ENCODE measurements at regions not wholly inside any gene's neighbourhood (a gene's known extent, or its start where the extent isn't known, plus 50 kb on each side); places are given as distances from the start of the nearest gene placed in this dataset.

- H3K4me1 ChIP-seq (ENCODE audit: control insufficient read depth, insufficient read depth, low read length), result no peaks in the 10 kb centered on the region
- no peak for ATAC-seq
- CTCF ChIA-PET, result no interaction called here
- no peak overlapping the region for H3K4me3 ChIP-seq (ENCODE audit: low read depth in 2 of 2, low read length in 2 of 2)
- no peaks in the 10 kb centered on the region for H3K36me3 ChIP-seq (ENCODE audit: control insufficient read depth, insufficient read depth, low read length)
- POLR2A ChIA-PET, result no interaction called here
- TF ChIP-seq SIN3A (IDR thresholded peaks at IDR 0.05; ENCODE audit: borderline replicate concordance, insufficient read depth, low read depth, low read length) (no peak), REST (IDR thresholded peaks at IDR 0.05; ENCODE audit: insufficient read depth in 1 of 2, low read depth in 2 of 2, low read length in 1 of 2) (no peak), POLR2AphosphoS5 (IDR thresholded peaks at IDR 0.05; ENCODE audit: low read depth, low read length) (no peak), TCF7L2 (IDR thresholded peaks at IDR 0.05; ENCODE audit: low read depth, low read length) (no peak), CTCF (IDR thresholded peaks at IDR 0.05) (no peak)
- in situ Hi-C loops (cut with HindIII; ENCODE audit: low pct_unique_long_range_greater_than_20kb, low sequenced_read_pairs) (no loop called here), intact Hi-C loops (cut with micrococcal nuclease; ENCODE audit: unreplicated experiment) (no loop called here)
- no peak for DNase-seq (ENCODE audit: low read depth, low spot score)
- no peaks in the 10 kb centered on the region; the same call in 1 of the 2 replicates for H3K9me3 ChIP-seq (ENCODE audit: control insufficient read depth, insufficient read depth, low read depth, low read length)
- no peak overlapping the region for H3K27ac ChIP-seq (ENCODE audit: low read length)
- H3K27me3 ChIP-seq (ENCODE audit: control insufficient read depth, insufficient read depth, low read length), result no peaks in the 10 kb centered on the region
- BruUV-seq (replicated peaks), result no TSS peak
Observed at GRCh38 chr10:106224676-106225075, 939.8 kb downstream of the SORCS1 start.

- in situ Hi-C loops (cut with HindIII; ENCODE audit: low pct_unique_long_range_greater_than_20kb, low sequenced_read_pairs), result no loop called here
- intact Hi-C loops (cut with micrococcal nuclease; ENCODE audit: unreplicated experiment), result no loop called here
- Histone ChIP-seq H3K4me3 (ENCODE audit: low read depth in 2 of 2, low read length in 2 of 2) (no peak overlapping the region), H3K27me3 (ENCODE audit: control insufficient read depth, insufficient read depth, low read length) (no peaks in the 10 kb centered on the region), H3K9me3 (ENCODE audit: control insufficient read depth, insufficient read depth, low read depth, low read length) (no peaks in the 10 kb centered on the region; the same call in 1 of the 2 replicates), H3K4me1 (ENCODE audit: control insufficient read depth, insufficient read depth, low read length) (no peaks in the 10 kb centered on the region), H3K27ac (ENCODE audit: low read length) (no peak overlapping the region), H3K36me3 (ENCODE audit: control insufficient read depth, insufficient read depth, low read length) (no peaks in the 10 kb centered on the region)
- TF ChIP-seq TCF7L2 (IDR thresholded peaks at IDR 0.05; ENCODE audit: low read depth, low read length) (no peak), POLR2AphosphoS5 (IDR thresholded peaks at IDR 0.05; ENCODE audit: low read depth, low read length) (no peak), SIN3A (IDR thresholded peaks at IDR 0.05; ENCODE audit: borderline replicate concordance, insufficient read depth, low read depth, low read length) (no peak), REST (IDR thresholded peaks at IDR 0.05; ENCODE audit: insufficient read depth in 1 of 2, low read depth in 2 of 2, low read length in 1 of 2) (no peak), CTCF (IDR thresholded peaks at IDR 0.05) (no peak)
- ChIA-PET CTCF (no interaction called here), POLR2A (no interaction called here)
- DNase-seq (ENCODE audit: low read depth, low spot score) (no peak), ATAC-seq (no peak)
- BruUV-seq (replicated peaks), result no TSS peak
Observed at GRCh38 chr10:106217627-106218026, 946.9 kb downstream of the SORCS1 start.

Data from Panc1 (cell line).